ENCODE measurements at regions not wholly inside any gene's neighbourhood (a gene's known extent, or its start where the extent isn't known, plus 50 kb on each side); places are given as distances from the start of the nearest gene placed in this dataset.

- DNase-seq (ENCODE audit: low spot score): no peak
Observed at GRCh38 chr14:83455561-83455960, 1921.9 kb upstream of the SEL1L start.

- DNase-seq (ENCODE audit: low spot score): no peak
Observed at GRCh38 chr14:83461521-83461920, 1927.9 kb upstream of the SEL1L start.

GRCh38 chr14:83462759-83463158, 1929.1 kb upstream of the SEL1L start:
- no peak for DNase-seq (ENCODE audit: low spot score)

GRCh38 chr14:83463500-83464098, 1929.9 kb upstream of the SEL1L start:
- DNase-seq (ENCODE audit: low spot score): peak; percentile 3

GRCh38 chr14:83467811-83468210, 1934.2 kb upstream of the SEL1L start:
- no peak for DNase-seq (ENCODE audit: low spot score)

- DNase-seq (ENCODE audit: low spot score): no peak
Observed at GRCh38 chr14:83470466-83470865, 1936.8 kb upstream of the SEL1L start.

GRCh38 chr14:83470959-83471695, 1937.5 kb upstream of the SEL1L start:
- no peak for DNase-seq (ENCODE audit: low spot score)

GRCh38 chr14:83473416-83474235, 1940.0 kb upstream of the SEL1L start:
- no peak for DNase-seq (ENCODE audit: low spot score)

GRCh38 chr14:83478741-83479140, 1945.1 kb upstream of the SEL1L start:
- DNase-seq (ENCODE audit: low spot score): no peak

GRCh38 chr14:83483063-83483462, 1949.4 kb upstream of the SEL1L start:
- DNase-seq (ENCODE audit: low spot score): no peak

- no peak for DNase-seq (ENCODE audit: low spot score)
Observed at GRCh38 chr14:83485591-83485990, 1951.9 kb upstream of the SEL1L start.

GRCh38 chr14:83491091-83491490, 1957.4 kb upstream of the SEL1L start:
- no peak for DNase-seq (ENCODE audit: low spot score)

GRCh38 chr14:83520837-83521236, 1987.2 kb upstream of the SEL1L start:
- DNase-seq (ENCODE audit: low spot score): no peak

GRCh38 chr14:83529531-83529930, 1995.9 kb upstream of the SEL1L start:
- no peak for DNase-seq (ENCODE audit: low spot score)

- no peak for DNase-seq (ENCODE audit: low spot score)
Observed at GRCh38 chr14:83533734-83534133, 1996.2 kb upstream of the FLRT2 start.

GRCh38 chr14:83534995-83535394, 1994.9 kb upstream of the FLRT2 start:
- no peak for DNase-seq (ENCODE audit: low spot score)

GRCh38 chr14:83535444-83535843, 1994.5 kb upstream of the FLRT2 start:
- DNase-seq (ENCODE audit: low spot score): no peak

GRCh38 chr14:83541147-83541546, 1988.8 kb upstream of the FLRT2 start:
- no peak for DNase-seq (ENCODE audit: low spot score)

GRCh38 chr14:83548061-83548839, 1981.7 kb upstream of the FLRT2 start:
- DNase-seq (ENCODE audit: low spot score): no peak

- no peak for DNase-seq (ENCODE audit: low spot score)
Observed at GRCh38 chr14:83556065-83556464, 1973.9 kb upstream of the FLRT2 start.

GRCh38 chr14:83556746-83557453, 1973.0 kb upstream of the FLRT2 start:
- DNase-seq (ENCODE audit: low spot score): no peak

GRCh38 chr14:83558946-83559345, 1971.0 kb upstream of the FLRT2 start:
- no peak for DNase-seq (ENCODE audit: low spot score)
